IMR-90 (cell line): ENCODE measurements at regions not wholly inside any gene's neighbourhood (a gene's known extent, or its start where the extent isn't known, plus 50 kb on each side); places are given as distances from the start of the nearest gene placed in this dataset.

Source experiments
- ATAC-seq: fragments of 200-7000 bp; cut with Tn5 transposase; 2 replicates; pipeline ENCODE4 v1.9.1; 2020; ENCODE audit warnings: low read depth, mild to moderate bottlenecking, moderate library complexity
- BruUV-seq: library from RNA; stranded (reverse); fragments of 400-500 nt; replicated peaks from 2 replicates; lab custom pipeline; 2021; lab: Mats Ljungman, UMichigan
- CTCF ChIA-PET: fragments of 300-600 bp; formaldehyde crosslinking; extraction: SDS; loops from one replicate; lab custom pipeline; 2021; ENCODE audit warnings: antibody characterized with exemption; lab: Yijun Ruan, JAX
- POLR2A ChIA-PET: fragments of 300-600 bp; sonication (Branson Sonifier 250); formaldehyde crosslinking; loops from one replicate; lab custom pipeline; 2022; ENCODE audit warnings: antibody characterized with exemption; ENCODE audit not compliant: unreplicated experiment; lab: Charles Lee
- DNase-seq: peaks from one replicate; pipeline ENCODE4 v3.0.0; 2013
- H2AFZ ChIP-seq: replicated peaks from 2 replicates; pipeline ENCODE3; 2013; ENCODE audit warnings: low read length, mild to moderate bottlenecking; ENCODE audit not compliant: poor library complexity
- H2AK5ac ChIP-seq: 2 replicates; pipeline ENCODE4 v1.6.1; 2013; ENCODE audit warnings: low read depth, low read length, inconsistent platforms
- H2AK9ac ChIP-seq: replicated peaks from 2 replicates; pipeline ENCODE3; 2013; ENCODE audit warnings: mild to moderate bottlenecking, low read depth, low read length, moderate library complexity; ENCODE audit not compliant: poor library complexity
- H2BK120ac ChIP-seq: 2 replicates; pipeline ENCODE4 v1.6.1; 2013; ENCODE audit warnings: low read depth, low read length, inconsistent platforms
- H2BK15ac ChIP-seq: 3 replicates; pipeline ENCODE4 v1.6.1; 2013; ENCODE audit warnings: low read depth, low read length, inconsistent platforms
- H2BK20ac ChIP-seq: 2 replicates; pipeline ENCODE4 v1.6.1; 2013; ENCODE audit warnings: low read depth, mild to moderate bottlenecking, inconsistent platforms, low read length, moderate library complexity
- H2BK5ac ChIP-seq: 2 replicates; pipeline ENCODE4 v1.6.1; 2013; ENCODE audit warnings: mild to moderate bottlenecking, low read depth, low read length, inconsistent platforms; ENCODE audit not compliant: poor library complexity, severe bottlenecking
- H3K14ac ChIP-seq: replicated peaks from 2 replicates; pipeline ENCODE4 v1.6.1; 2013; ENCODE audit warnings: low read depth, low read length, inconsistent platforms
- H3K18ac ChIP-seq: 2 replicates; pipeline ENCODE4 v1.6.1; 2013; ENCODE audit warnings: low read depth, low read length, control low read depth
- H3K23ac ChIP-seq: 2 replicates; pipeline ENCODE4 v1.6.1; 2013; ENCODE audit warnings: low read depth, low read length, inconsistent platforms
- H3K27ac ChIP-seq: 2 replicates; pipeline ENCODE4 v1.5.1; 2013; ENCODE audit warnings: mild to moderate bottlenecking, control low read depth, low read length; ENCODE audit not compliant: insufficient read depth
- H3K27me3 ChIP-seq: 2 replicates; pipeline ENCODE4 v1.6.1; 2013; ENCODE audit warnings: low read length; ENCODE audit not compliant: control insufficient read depth, insufficient read depth
- H3K36me3 ChIP-seq: 2 replicates; pipeline ENCODE4 v1.6.1; 2013; ENCODE audit warnings: low read length, mixed read lengths; ENCODE audit not compliant: control insufficient read depth, insufficient read depth
- H3K4ac ChIP-seq: 2 replicates; pipeline ENCODE4 v1.6.1; 2013; ENCODE audit warnings: low read depth, low read length, inconsistent platforms
- H3K4me1 ChIP-seq: 2 replicates; pipeline ENCODE4 v1.6.1; 2013; ENCODE audit warnings: low read length, mixed read lengths; ENCODE audit not compliant: control insufficient read depth, insufficient read depth
- H3K4me2 ChIP-seq: 2 replicates; pipeline ENCODE4 v1.6.1; 2013; ENCODE audit warnings: low read depth, mild to moderate bottlenecking, control low read depth, low read length, moderate library complexity
- H3K4me3 ChIP-seq: 2 replicates; pipeline ENCODE4 v1.5.1; 2013; ENCODE audit warnings: low read depth, mild to moderate bottlenecking, control low read depth, low read length, moderate library complexity; ENCODE audit not compliant: insufficient read depth
- H3K56ac ChIP-seq: 2 replicates; pipeline ENCODE4 v1.6.1; 2013; ENCODE audit warnings: low read length, inconsistent platforms; ENCODE audit not compliant: insufficient read depth; ENCODE audit errors: extremely low read depth
- H3K79me1 ChIP-seq, 2 experiments: 2 replicates each; pipeline ENCODE4 v1.6.1; 2013; ENCODE audit warnings: low read length in 2 of 2, inconsistent platforms in 1 of 2, low read depth in 1 of 2
- H3K9ac ChIP-seq: 2 replicates; pipeline ENCODE4 v1.6.1; 2013; ENCODE audit warnings: low read depth, low read length, control low read depth
- H3K9me1 ChIP-seq: 2 replicates; pipeline ENCODE4 v1.6.1; 2013; ENCODE audit warnings: low read length, inconsistent platforms; ENCODE audit not compliant: insufficient read depth
- H3K9me3 ChIP-seq: 2 replicates; pipeline ENCODE4 v1.6.1; 2013; ENCODE audit warnings: low read length; ENCODE audit not compliant: control insufficient read depth, insufficient read depth
- H4K20me1 ChIP-seq: 2 replicates; pipeline ENCODE4 v1.6.1; 2013; ENCODE audit warnings: low read length, inconsistent platforms; ENCODE audit not compliant: insufficient read depth
- H4K5ac ChIP-seq: 2 replicates; pipeline ENCODE4 v1.6.1; 2013; ENCODE audit warnings: mild to moderate bottlenecking, low read depth, low read length, control low read depth
- H4K8ac ChIP-seq, 2 experiments: 2 replicates each; pipeline ENCODE4 v1.6.1; 2013; ENCODE audit warnings: low read depth in 2 of 2, low read length in 2 of 2, control low read depth in 1 of 2, inconsistent platforms in 1 of 2
- H4K91ac ChIP-seq: 2 replicates; pipeline ENCODE4 v1.6.1; 2013; ENCODE audit warnings: low read depth, low read length, inconsistent platforms; ENCODE audit not compliant: insufficient read depth
- RCOR1 ChIP-seq: IDR thresholded peaks from 2 replicates; pipeline ENCODE4 v1.6.1; 2012; ENCODE audit warnings: mild to moderate bottlenecking, low read length, improper control_type of control experiment; ENCODE audit not compliant: insufficient replicate concordance
- WGBS, 2 experiments: methylation state at CpG; one replicate each; pipeline versions ENCODE4 v1.1.5 to v1.1.7; 2013; ENCODE audit warnings: missing lambda C conversion rate in 2 of 2; ENCODE audit not compliant: insufficient read length in 1 of 2; ENCODE audit errors: extremely low coverage in 2 of 2; 5-methylcytosine and 5-hydroxymethylcytosine counted together
- dilution Hi-C: fragments of 300-500 bp; cut with HindIII; formaldehyde crosslinking; loops from one replicate; pipeline ENCODE4 v1.14.3; 2018; ENCODE audit warnings: low sequenced_read_pairs; ENCODE audit not compliant: unreplicated experiment
- in situ Hi-C: fragments of 300-500 bp; cut with MboI; formaldehyde crosslinking; loops from 3 replicates; pipeline ENCODE4 v1.14.3; 2019; ENCODE audit warnings: low sequenced_read_pairs, inconsistent platforms, mixed read lengths
- intact Hi-C: fragments of 100-400 bp; cut with micrococcal nuclease; formaldehyde crosslinking; loops from 2 replicates; pipeline ENCODE4 v1.10.0; 2022
- TF ChIP-seq, protein P1 (sequence below): conservative IDR thresholded peaks from 2 replicates; pipeline ENCODE4 v1.5.1; 2012; ENCODE audit warnings: mild to moderate bottlenecking, low read depth, low read length, improper control_type of control experiment
- TF ChIP-seq, protein P2 (sequence below): fragments of 150-350 bp; IDR thresholded peaks from 2 replicates; pipeline ENCODE4 v1.6.1; 2016; ENCODE audit warnings: low read depth, mild to moderate bottlenecking, low read length, moderate library complexity, borderline replicate concordance

GRCh38 chr4:175054980-175055379, 136.8 kb downstream of the ADAM29 start:
- POLR2A ChIA-PET: no interaction called here
- H2AK5ac ChIP-seq: no peak overlapping the region
- in situ Hi-C loops (no loop called here), dilution Hi-C loops (no loop called here), intact Hi-C loops (no loop called here)
- H4K91ac ChIP-seq: no peak overlapping the region
- H2AK9ac ChIP-seq: no peak overlapping the region
- no peak overlapping the region for H2BK120ac ChIP-seq
- no peaks in the 10 kb centered on the region for H3K36me3 ChIP-seq
- no peak overlapping the region for H3K27ac ChIP-seq
- H3K4me1 ChIP-seq: no peaks in the 10 kb centered on the region
- no TSS peak for BruUV-seq
- ATAC-seq: no peak
- TF ChIP-seq, protein P1, sequence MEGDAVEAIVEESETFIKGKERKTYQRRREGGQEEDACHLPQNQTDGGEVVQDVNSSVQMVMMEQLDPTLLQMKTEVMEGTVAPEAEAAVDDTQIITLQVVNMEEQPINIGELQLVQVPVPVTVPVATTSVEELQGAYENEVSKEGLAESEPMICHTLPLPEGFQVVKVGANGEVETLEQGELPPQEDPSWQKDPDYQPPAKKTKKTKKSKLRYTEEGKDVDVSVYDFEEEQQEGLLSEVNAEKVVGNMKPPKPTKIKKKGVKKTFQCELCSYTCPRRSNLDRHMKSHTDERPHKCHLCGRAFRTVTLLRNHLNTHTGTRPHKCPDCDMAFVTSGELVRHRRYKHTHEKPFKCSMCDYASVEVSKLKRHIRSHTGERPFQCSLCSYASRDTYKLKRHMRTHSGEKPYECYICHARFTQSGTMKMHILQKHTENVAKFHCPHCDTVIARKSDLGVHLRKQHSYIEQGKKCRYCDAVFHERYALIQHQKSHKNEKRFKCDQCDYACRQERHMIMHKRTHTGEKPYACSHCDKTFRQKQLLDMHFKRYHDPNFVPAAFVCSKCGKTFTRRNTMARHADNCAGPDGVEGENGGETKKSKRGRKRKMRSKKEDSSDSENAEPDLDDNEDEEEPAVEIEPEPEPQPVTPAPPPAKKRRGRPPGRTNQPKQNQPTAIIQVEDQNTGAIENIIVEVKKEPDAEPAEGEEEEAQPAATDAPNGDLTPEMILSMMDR: no peak
- no peak for TF ChIP-seq RCOR1
- TF ChIP-seq, protein P2, sequence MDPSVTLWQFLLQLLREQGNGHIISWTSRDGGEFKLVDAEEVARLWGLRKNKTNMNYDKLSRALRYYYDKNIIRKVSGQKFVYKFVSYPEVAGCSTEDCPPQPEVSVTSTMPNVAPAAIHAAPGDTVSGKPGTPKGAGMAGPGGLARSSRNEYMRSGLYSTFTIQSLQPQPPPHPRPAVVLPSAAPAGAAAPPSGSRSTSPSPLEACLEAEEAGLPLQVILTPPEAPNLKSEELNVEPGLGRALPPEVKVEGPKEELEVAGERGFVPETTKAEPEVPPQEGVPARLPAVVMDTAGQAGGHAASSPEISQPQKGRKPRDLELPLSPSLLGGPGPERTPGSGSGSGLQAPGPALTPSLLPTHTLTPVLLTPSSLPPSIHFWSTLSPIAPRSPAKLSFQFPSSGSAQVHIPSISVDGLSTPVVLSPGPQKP: no peak
- H2AFZ ChIP-seq: no peak overlapping the region
- CTCF ChIA-PET: no interaction called here
- no peak overlapping the region for H3K4me3 ChIP-seq
- no peak overlapping the region for H4K5ac ChIP-seq
- DNase-seq: no peak
- no peak overlapping the region for H2BK15ac ChIP-seq
- H3K9me1 ChIP-seq: no peaks in the 10 kb centered on the region
- no peak overlapping the region for H3K23ac ChIP-seq
- no peak overlapping the region for H3K4ac ChIP-seq
- no peaks in the 10 kb centered on the region for H4K20me1 ChIP-seq
- H3K9ac ChIP-seq: no peak overlapping the region
- no peak overlapping the region for H3K14ac ChIP-seq
- no peaks in the 10 kb centered on the region for H3K27me3 ChIP-seq
- WGBS, 2 experiments: no CpG with 5 or more reads among the region's 3 CpGs
- H3K9me3 ChIP-seq: peaks cover 6% of the 10 kb centered on the region
- H2BK5ac ChIP-seq: no peak overlapping the region
- no peak overlapping the region for H3K56ac ChIP-seq
- H3K18ac ChIP-seq: no peak overlapping the region
- H2BK20ac ChIP-seq: no peak overlapping the region
- no peak overlapping the region for H3K4me2 ChIP-seq
- H3K79me1 ChIP-seq: no peaks in the 10 kb centered on the region
- no peak overlapping the region for H4K8ac ChIP-seq
